Liver (tissue), 8 donors: ENCODE measurements at regions not wholly inside any gene's neighbourhood (a gene's known extent, or its start where the extent isn't known, plus 50 kb on each side); places are given as distances from the start of the nearest gene placed in this dataset.

Experiments
- DNase-seq: peaks from one replicate; pipeline ENCODE4 v3.0.0-alpha.2; 2017; ENCODE audit warnings: low spot score
- H3K27ac ChIP-seq, 2 donors: one replicate each; pipeline ENCODE4 v1.7.0; 2013; ENCODE audit warnings: inconsistent platforms in 2 of 2, low read length in 2 of 2, control low read depth in 1 of 2, low read depth in 1 of 2, mild to moderate bottlenecking in 1 of 2
- H3K27me3 ChIP-seq, 4 donors: one replicate each; pipeline versions ENCODE4 v1.6.1 to v1.7.0; 2013; ENCODE audit warnings: low read length in 3 of 4, inconsistent platforms in 1 of 4, mild to moderate bottlenecking in 1 of 4, moderate library complexity in 1 of 4; ENCODE audit not compliant: control insufficient read depth in 4 of 4, insufficient read depth in 4 of 4
- H3K36me3 ChIP-seq, 4 donors: one replicate each; pipeline versions ENCODE4 v1.6.1 to v1.7.0; 2013; ENCODE audit warnings: low read length in 3 of 4, mild to moderate bottlenecking in 3 of 4, low read depth in 1 of 4, moderate library complexity in 1 of 4; ENCODE audit not compliant: control insufficient read depth in 4 of 4, insufficient read depth in 3 of 4
- H3K4me1 ChIP-seq, 4 donors: one replicate each; pipeline versions ENCODE4 v1.6.1 to v1.7.0; 2013; ENCODE audit warnings: low read length in 3 of 4, mild to moderate bottlenecking in 3 of 4, moderate library complexity in 1 of 4; ENCODE audit not compliant: control insufficient read depth in 4 of 4, insufficient read depth in 4 of 4
- H3K4me3 ChIP-seq, 3 donors: one replicate each; pipeline versions ENCODE4 v1.6.1 to v1.7.0; 2013; ENCODE audit warnings: low read length in 3 of 3, control low read depth in 1 of 3, low read depth in 1 of 3, mild to moderate bottlenecking in 1 of 3
- H3K9ac ChIP-seq, 2 donors: one replicate each; pipeline ENCODE4 v1.7.0; 2013; ENCODE audit warnings: low read length in 2 of 2, mild to moderate bottlenecking in 2 of 2, moderate library complexity in 2 of 2, control low read depth in 1 of 2, low read depth in 1 of 2
- H3K9me3 ChIP-seq, 4 donors: one replicate each; pipeline versions ENCODE4 v1.6.1 to v1.7.0; 2013; ENCODE audit warnings: low read length in 3 of 4; ENCODE audit not compliant: control insufficient read depth in 4 of 4
- ATF3 ChIP-seq: IDR thresholded peaks from 2 replicates; pipeline ENCODE4 v1.6.1; 2016; ENCODE audit warnings: antibody characterized with exemption
- EGR1 ChIP-seq, 2 donors: IDR thresholded peaks; 2 replicates each; pipeline ENCODE4 v1.6.1; 2016 to 2018; ENCODE audit warnings: antibody characterized with exemption in 2 of 2, low read depth in 2 of 2
- FOXA1 ChIP-seq: IDR thresholded peaks from 2 replicates; pipeline ENCODE4 v1.6.1; 2016; ENCODE audit warnings: antibody characterized with exemption
- GABPA ChIP-seq, 2 donors: IDR thresholded peaks in 1 of 2; conservative IDR thresholded peaks in 1 of 2; 2 replicates each; pipeline ENCODE4 v1.6.1; 2016; ENCODE audit warnings: antibody characterized with exemption in 2 of 2, mild to moderate bottlenecking in 1 of 2, moderate library complexity in 1 of 2
- HNF4A ChIP-seq, 2 donors: conservative IDR thresholded peaks; 2 replicates each; pipeline ENCODE4 v1.6.1; 2016; ENCODE audit warnings: antibody characterized with exemption in 2 of 2, mild to moderate bottlenecking in 2 of 2
- HNF4G ChIP-seq: IDR thresholded peaks from 2 replicates; pipeline ENCODE4 v1.6.1; 2016; ENCODE audit warnings: antibody characterized with exemption
- JUND ChIP-seq, 2 donors: IDR thresholded peaks; 2 replicates each; pipeline ENCODE4 v1.6.1; 2016; ENCODE audit warnings: antibody characterized with exemption in 2 of 2
- MAX ChIP-seq: IDR thresholded peaks from 2 replicates; pipeline ENCODE4 v1.6.1; 2016; ENCODE audit warnings: antibody characterized with exemption
- NR2F2 ChIP-seq: IDR thresholded peaks from 2 replicates; pipeline ENCODE4 v1.6.1; 2016; ENCODE audit warnings: antibody characterized with exemption
- RAD21 ChIP-seq, 2 donors: IDR thresholded peaks; 2 replicates each; pipeline ENCODE4 v1.6.1; 2016; ENCODE audit warnings: antibody characterized with exemption in 2 of 2, mild to moderate bottlenecking in 2 of 2
- RXRA ChIP-seq, 2 donors: IDR thresholded peaks; 2 replicates each; pipeline ENCODE4 v1.6.1; 2017 to 2018; ENCODE audit warnings: antibody characterized with exemption in 2 of 2, mild to moderate bottlenecking in 1 of 2
- SP1 ChIP-seq: IDR thresholded peaks from 2 replicates; pipeline ENCODE4 v1.6.1; 2018; ENCODE audit warnings: antibody characterized with exemption, mild to moderate bottlenecking
- TAF1 ChIP-seq: conservative IDR thresholded peaks from 2 replicates; pipeline ENCODE4 v1.6.1; 2016; ENCODE audit warnings: antibody characterized with exemption, mild to moderate bottlenecking
- YY1 ChIP-seq: IDR thresholded peaks from 2 replicates; pipeline ENCODE4 v1.6.1; 2016; ENCODE audit warnings: antibody characterized with exemption, mild to moderate bottlenecking
- ZBTB33 ChIP-seq: IDR thresholded peaks from 2 replicates; pipeline ENCODE4 v1.6.1; 2016; ENCODE audit warnings: antibody characterized with exemption
- WGBS: extraction: QIAGEN DNeasy Blood & Tissue Kit; methylation state at CpG from one replicate; pipeline ENCODE4 v1.1.7; 2013; 5-methylcytosine and 5-hydroxymethylcytosine counted together
- TF ChIP-seq, protein P1 (sequence below): fragments of 150-350 bp; IDR thresholded peaks from 2 replicates; pipeline ENCODE4 v1.5.1; 2017; ENCODE audit warnings: improper control_type of control experiment, low read depth, low read length; ENCODE audit not compliant: missing input control
- TF ChIP-seq, protein P2 (sequence below): IDR thresholded peaks from 2 replicates; pipeline ENCODE4 v1.6.1; 2016; ENCODE audit warnings: antibody characterized with exemption, mild to moderate bottlenecking
- donor health status: healthy.
- donor health status: healthy.
- donor health status: healthy.
- donor health status: healthy.
- donor health status: healthy.

DNA sequence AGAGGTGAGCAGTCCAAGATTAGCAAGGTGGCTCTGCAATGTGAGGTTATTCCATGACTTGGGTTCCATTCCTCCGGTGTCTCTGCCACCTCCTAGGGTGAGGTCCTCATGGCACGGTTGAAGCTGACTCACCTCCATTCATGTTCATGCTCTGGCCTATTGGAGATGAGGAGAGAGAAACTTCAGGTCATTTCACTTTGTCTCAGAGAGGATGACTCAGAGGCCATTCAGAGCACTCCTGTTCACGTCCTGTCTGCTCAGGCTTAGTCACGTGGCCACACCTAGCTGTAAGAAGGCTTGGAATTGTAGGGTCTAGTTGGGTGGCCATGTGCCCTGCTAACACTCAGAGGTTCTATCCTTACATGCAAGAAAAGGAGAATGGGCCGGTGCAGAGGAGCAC lies 67.5 kb upstream of the MBOAT2 start:
- Histone ChIP-seq H3K9me3 (peaks cover 0 to 5% (median 1%) of the 10 kb centered on the region in 4 donors), H3K27me3 (peaks cover 0 to 10% (median 0%) of the 10 kb centered on the region in 4 donors), H3K9ac (no peak overlapping the region), H3K4me1 (no peaks in the 10 kb centered on the region), H3K27ac (no peak overlapping the region), H3K4me3 (no peak overlapping the region), H3K36me3 (no peaks in the 10 kb centered on the region)
- 73% methylated on average over 5 of the region's 5 CpGs for WGBS
- TF ChIP-seq NR2F2 (no peak), HNF4G (no peak), HNF4A (conservative IDR thresholded peaks at IDR 0.05) (no peak), JUND (IDR thresholded peaks at IDR 0.05) (no peak), YY1 (no peak), SP1 (no peak), TAF1 (no peak)
- TF ChIP-seq, protein P1, sequence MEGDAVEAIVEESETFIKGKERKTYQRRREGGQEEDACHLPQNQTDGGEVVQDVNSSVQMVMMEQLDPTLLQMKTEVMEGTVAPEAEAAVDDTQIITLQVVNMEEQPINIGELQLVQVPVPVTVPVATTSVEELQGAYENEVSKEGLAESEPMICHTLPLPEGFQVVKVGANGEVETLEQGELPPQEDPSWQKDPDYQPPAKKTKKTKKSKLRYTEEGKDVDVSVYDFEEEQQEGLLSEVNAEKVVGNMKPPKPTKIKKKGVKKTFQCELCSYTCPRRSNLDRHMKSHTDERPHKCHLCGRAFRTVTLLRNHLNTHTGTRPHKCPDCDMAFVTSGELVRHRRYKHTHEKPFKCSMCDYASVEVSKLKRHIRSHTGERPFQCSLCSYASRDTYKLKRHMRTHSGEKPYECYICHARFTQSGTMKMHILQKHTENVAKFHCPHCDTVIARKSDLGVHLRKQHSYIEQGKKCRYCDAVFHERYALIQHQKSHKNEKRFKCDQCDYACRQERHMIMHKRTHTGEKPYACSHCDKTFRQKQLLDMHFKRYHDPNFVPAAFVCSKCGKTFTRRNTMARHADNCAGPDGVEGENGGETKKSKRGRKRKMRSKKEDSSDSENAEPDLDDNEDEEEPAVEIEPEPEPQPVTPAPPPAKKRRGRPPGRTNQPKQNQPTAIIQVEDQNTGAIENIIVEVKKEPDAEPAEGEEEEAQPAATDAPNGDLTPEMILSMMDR: no peak
- TF ChIP-seq, protein P2, sequence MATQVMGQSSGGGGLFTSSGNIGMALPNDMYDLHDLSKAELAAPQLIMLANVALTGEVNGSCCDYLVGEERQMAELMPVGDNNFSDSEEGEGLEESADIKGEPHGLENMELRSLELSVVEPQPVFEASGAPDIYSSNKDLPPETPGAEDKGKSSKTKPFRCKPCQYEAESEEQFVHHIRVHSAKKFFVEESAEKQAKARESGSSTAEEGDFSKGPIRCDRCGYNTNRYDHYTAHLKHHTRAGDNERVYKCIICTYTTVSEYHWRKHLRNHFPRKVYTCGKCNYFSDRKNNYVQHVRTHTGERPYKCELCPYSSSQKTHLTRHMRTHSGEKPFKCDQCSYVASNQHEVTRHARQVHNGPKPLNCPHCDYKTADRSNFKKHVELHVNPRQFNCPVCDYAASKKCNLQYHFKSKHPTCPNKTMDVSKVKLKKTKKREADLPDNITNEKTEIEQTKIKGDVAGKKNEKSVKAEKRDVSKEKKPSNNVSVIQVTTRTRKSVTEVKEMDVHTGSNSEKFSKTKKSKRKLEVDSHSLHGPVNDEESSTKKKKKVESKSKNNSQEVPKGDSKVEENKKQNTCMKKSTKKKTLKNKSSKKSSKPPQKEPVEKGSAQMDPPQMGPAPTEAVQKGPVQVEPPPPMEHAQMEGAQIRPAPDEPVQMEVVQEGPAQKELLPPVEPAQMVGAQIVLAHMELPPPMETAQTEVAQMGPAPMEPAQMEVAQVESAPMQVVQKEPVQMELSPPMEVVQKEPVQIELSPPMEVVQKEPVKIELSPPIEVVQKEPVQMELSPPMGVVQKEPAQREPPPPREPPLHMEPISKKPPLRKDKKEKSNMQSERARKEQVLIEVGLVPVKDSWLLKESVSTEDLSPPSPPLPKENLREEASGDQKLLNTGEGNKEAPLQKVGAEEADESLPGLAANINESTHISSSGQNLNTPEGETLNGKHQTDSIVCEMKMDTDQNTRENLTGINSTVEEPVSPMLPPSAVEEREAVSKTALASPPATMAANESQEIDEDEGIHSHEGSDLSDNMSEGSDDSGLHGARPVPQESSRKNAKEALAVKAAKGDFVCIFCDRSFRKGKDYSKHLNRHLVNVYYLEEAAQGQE: no peak
- DNase-seq: no peak

- Histone ChIP-seq H3K27me3 (peaks cover 0 to 10% (median 0%) of the 10 kb centered on the region in 4 donors), H3K27ac (no peak overlapping the region), H3K9ac (no peak overlapping the region), H3K4me3 (no peak overlapping the region), H3K36me3 (no peaks in the 10 kb centered on the region), H3K4me1 (no peaks in the 10 kb centered on the region), H3K9me3 (peaks cover 0 to 6% (median 2%) of the 10 kb centered on the region in 4 donors)
- DNase-seq: no peak
- TF ChIP-seq TAF1: no peak
- 69% methylated on average over 2 of the region's 2 CpGs for WGBS
Observed at GRCh38 chr2:9069543-9069942, 66.1 kb upstream of the MBOAT2 start.

DNA sequence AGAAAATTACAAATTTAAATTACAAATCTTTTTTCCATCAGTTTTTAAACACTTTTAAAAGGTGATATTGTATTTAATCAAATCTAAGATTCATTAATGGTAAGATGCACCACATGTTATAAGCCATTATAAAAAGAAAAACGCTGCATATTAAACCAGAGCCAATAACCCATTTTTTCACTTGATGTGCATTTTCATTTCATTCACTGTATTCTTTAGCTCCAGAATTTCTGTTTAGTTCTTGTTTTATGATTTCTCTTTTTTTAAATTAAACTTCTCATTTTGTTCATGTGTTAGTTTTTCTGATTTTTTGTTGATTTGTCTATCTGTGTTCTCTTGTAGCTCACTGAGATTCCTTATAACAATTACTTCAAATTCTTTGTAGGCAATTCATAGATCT lies 62.4 kb upstream of the MBOAT2 start:
- Histone ChIP-seq H3K9me3 (peaks cover 0 to 8% (median 3%) of the 10 kb centered on the region in 4 donors), H3K4me1 (no peaks in the 10 kb centered on the region), H3K9ac (no peak overlapping the region), H3K4me3 (no peak overlapping the region), H3K27ac (no peak overlapping the region), H3K27me3 (peaks cover 0 to 8% (median 0%) of the 10 kb centered on the region in 4 donors), H3K36me3 (no peaks in the 10 kb centered on the region)
- TF ChIP-seq HNF4A (conservative IDR thresholded peaks at IDR 0.05) (no peak), FOXA1 (no peak), EGR1 (IDR thresholded peaks at IDR 0.05; ENCODE audit: low read depth in 2 of 2) (no peak), NR2F2 (no peak), ZBTB33 (no peak), MAX (no peak), ATF3 (no peak), SP1 (no peak), RXRA (IDR thresholded peaks at IDR 0.05) (no peak), GABPA (IDR thresholded peaks at IDR 0.05 in 1 of 2, conservative IDR thresholded peaks at IDR 0.05 in 1 of 2) (no peak), HNF4G (no peak), RAD21 (IDR thresholded peaks at IDR 0.05) (no peak), YY1 (no peak), JUND (IDR thresholded peaks at IDR 0.05) (no peak)
- TF ChIP-seq, protein P1: no peak
- WGBS: 83% methylated on average over 1 of the region's 1 CpG
- DNase-seq: no peak
